ENCODE measurements at regions not wholly inside any gene's neighbourhood (a gene's known extent, or its start where the extent isn't known, plus 50 kb on each side); places are given as distances from the start of the nearest gene placed in this dataset.

DNA sequence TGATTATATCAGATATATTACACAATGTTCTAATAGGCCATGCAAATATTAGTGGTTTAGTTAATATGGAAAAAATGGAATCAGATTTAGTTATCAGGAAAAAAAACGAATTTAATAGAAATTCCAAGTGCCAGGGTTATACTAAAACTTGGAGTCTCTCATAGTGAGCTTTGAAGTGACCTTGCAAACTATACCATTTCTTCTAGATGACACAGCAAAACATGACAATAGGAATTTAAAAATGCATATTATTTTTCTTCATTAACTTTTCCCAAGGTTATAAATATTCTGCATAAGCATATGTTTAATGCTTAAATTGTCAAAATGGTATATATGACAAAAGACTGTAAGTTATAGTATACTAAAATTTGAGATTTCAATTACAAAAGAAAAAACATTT lies 250.1 kb upstream of the DCN start:
- no peak for DNase-seq (ENCODE audit: extremely low read depth in 1 of 2, low read depth in 1 of 2)

DNA sequence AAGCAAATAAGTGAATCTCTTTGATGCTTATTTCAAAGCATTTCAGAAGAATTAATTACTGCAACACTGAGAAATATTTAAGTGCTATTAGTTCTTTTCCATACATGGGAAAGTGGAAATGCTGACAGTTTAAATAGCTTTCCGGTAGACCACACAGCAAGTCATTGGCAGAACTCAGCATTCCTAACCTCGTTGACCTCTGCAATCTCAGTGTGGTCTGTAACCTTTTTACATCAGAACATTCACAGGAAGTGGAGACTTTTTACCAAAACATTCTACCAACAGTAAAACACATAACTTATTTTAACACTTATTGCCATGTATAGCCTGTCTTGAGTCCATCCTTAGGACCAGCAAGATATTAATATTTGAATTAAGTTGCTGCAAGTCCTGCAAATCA lies 249.5 kb upstream of the DCN start:
- DNase-seq (ENCODE audit: extremely low read depth in 1 of 2, low read depth in 1 of 2) = no peak

DNA sequence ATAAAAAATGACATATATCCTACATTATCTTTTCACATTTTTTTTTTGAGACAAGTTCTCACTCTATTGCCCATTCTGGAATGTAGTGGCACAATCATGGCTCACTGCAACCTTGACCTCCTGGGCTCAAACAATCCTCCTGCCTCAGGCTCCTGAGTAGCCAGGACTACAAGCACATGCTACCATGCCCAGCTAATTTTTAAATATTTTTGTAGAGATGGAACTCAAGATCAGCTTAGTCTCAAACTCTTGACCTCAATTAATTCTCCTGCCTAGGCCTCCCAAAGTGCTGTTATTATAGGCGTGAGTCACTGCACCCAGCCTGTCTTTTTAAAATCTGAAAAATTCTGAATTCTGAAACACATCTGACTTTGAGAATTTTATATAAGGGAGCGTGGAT lies 241.9 kb upstream of the DCN start:
- no peak for DNase-seq (ENCODE audit: extremely low read depth in 1 of 2, low read depth in 1 of 2)

DNA sequence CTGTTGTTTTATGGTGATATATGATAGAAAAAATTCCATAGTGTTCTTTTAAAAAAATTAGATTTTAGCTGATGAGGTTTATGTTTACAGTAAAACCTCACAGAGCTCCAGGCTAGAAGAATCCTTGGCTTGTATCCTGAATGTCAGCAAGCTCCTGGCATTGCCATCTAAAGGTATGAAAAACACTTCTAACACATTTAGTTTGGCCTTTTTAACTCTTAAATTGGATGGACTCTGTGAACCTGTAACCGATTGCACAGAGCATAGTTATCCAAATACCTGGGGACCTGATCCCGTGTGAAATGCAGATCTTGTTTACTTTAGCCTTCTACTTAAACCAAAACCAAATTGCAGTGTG lies 241.1 kb upstream of the DCN start:
- no peak for DNase-seq (ENCODE audit: extremely low read depth in 1 of 2, low read depth in 1 of 2)

DNA sequence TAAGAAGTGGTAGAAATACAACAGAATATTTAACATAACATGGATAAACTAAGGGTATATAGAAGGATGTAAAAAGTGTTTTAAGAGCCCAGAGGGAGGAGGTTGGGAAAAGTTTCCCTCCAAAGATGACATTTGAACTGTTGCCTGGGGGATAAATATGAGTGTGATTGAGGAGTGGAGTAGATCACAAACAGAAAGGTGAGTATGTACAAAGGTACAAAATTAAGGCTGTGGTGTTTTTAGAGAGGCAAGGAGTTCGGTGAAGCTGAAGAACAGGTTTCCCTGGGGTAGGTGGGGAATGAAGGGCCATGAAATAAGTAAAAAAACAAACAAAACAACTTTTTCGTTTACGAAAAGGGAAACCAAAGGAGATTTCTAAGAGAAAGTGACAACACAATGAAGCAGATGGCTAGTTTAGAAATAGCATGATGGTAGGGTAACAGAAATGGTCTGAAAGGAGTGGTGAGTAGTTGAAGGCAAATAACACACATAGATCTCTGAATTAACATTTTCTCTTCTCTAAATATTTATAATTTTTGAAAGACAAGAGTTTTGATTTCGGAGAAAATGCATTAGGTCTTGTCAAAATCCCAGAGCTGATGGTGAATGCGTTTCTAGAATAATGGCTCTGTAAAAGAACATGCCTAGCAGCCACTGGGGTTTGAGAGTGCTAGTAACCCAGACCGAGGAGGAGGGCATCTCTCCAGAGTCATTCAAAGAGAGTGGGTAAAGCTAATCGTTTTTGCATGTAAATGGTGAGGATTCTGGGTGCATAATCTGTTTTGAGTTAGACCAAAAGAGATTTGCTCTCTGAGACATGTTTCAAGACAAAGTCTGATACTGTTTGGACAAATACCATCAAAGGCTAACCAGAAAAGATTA lies 240.4 kb upstream of the DCN start:
- no peak for DNase-seq (ENCODE audit: extremely low read depth in 1 of 2, low read depth in 1 of 2)

DNA sequence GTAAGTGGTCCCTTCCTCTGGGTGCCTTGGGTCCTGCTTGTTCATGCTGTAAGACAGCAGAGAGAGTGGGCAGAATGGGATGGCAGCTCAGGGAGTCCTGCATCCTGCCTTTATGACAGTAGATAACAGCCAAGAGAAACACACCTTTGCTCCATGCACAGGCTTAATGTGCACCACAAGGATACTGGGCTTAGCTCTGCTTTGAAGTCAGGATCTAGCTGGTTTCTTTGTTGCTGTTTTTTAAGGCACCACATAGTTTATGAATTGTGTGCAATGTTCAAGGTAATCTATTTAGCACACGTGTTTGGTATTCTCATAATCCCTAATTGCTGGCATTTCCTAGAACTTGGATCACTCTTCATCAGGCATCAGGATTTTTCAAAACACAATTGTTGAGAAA lies 239.5 kb upstream of the DCN start:
- DNase-seq (ENCODE audit: extremely low read depth in 1 of 2, low read depth in 1 of 2) = no peak

DNA sequence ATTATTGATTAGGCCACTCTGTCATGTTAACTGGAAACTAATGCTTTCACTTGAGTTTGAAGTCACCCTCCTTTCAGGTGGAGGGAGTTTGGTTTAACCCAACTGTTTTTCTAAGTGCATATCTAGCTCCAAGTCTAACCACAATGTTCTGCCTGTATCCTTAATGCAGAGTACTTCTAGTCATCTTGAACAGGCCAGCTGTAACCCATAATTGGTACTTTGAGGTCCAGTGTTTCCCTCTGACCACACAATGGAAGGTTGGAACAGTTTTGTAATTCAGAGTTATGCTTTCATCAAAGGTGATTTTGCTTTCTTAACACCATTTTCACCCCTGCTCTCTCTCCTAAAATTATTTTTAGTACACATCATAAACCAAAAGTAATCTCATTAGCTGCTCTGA lies 237.2 kb upstream of the DCN start:
- no peak for DNase-seq (ENCODE audit: extremely low read depth in 1 of 2, low read depth in 1 of 2)

DNA sequence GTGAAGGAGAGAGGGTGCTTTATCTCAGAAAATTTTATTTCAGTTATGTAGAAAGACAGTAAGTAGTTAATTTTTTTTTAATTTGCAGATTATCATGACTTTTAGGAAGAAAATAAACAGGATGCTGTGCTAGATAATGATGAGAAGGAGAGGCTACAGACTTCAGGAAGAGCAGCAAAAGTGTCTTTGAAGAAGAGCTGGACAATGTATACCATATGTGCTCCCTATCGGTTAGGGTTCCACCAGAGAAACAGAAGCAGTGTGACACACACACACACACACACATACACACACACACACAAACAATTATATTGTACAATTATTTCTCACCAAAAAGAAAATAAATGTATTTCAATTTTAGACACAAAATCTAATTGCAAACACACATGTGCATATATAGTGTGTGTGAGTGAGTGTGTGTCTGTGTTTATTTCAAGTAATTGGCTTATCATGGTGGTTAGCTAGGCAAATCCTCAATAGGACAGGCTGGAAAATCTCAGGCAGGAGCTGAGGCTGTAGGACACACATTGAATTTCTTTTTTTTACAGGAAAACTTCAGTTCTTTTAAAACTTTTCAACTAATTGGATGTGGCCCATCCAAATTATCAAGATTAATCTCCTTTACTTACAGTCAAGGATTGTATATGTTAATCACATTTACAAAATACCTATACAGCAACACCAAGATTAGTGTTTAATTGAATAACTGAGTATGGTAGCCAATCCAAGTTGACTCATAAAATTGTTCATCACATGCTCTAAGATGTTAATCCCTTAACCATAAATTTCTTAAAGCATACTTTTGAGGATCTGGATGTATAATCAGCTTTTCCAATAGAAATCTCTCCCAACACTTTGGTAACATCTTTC lies 235.8 kb upstream of the DCN start:
- no peak for DNase-seq (ENCODE audit: extremely low read depth in 1 of 2, low read depth in 1 of 2)

DNA sequence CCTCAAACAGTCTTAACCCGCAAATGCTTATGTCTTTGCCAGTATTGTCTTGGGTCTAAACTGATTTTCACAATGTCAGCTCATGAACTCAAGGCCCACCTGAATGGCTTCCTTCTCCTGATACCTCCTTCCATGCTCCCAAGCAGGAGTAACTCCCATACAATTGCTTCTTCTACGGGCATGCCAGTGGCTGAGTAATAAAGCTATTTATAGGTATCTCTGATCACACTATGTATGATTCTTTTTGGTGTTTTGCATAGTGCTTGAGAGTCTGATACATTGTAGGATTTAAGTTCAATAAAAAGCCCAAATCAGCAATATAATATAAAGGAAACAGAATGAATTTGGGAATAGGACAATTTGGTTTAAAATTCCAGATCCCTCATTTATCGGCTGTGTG lies 235.0 kb upstream of the DCN start:
- no peak for DNase-seq (ENCODE audit: extremely low read depth in 1 of 2, low read depth in 1 of 2)

DNA sequence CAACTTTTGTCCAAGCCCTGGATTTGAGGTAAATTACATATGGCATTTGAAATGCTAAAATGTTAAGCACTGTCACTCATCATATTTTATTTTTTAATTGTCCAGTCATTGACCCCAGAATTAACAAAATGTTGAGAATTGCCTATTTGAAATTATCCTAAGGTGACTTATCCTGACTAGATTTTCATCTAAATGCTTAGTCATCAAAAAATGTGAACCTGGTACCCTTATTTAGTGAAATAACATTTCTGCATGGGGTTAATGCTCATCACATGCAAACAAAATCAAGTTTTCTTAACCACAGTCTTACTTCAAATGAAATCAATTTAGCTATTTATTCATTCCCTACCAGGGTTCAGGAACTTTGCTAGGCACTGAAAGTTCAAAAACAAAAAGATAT lies 232.0 kb upstream of the DCN start:
- no peak for DNase-seq (ENCODE audit: extremely low read depth in 1 of 2, low read depth in 1 of 2)

DNA sequence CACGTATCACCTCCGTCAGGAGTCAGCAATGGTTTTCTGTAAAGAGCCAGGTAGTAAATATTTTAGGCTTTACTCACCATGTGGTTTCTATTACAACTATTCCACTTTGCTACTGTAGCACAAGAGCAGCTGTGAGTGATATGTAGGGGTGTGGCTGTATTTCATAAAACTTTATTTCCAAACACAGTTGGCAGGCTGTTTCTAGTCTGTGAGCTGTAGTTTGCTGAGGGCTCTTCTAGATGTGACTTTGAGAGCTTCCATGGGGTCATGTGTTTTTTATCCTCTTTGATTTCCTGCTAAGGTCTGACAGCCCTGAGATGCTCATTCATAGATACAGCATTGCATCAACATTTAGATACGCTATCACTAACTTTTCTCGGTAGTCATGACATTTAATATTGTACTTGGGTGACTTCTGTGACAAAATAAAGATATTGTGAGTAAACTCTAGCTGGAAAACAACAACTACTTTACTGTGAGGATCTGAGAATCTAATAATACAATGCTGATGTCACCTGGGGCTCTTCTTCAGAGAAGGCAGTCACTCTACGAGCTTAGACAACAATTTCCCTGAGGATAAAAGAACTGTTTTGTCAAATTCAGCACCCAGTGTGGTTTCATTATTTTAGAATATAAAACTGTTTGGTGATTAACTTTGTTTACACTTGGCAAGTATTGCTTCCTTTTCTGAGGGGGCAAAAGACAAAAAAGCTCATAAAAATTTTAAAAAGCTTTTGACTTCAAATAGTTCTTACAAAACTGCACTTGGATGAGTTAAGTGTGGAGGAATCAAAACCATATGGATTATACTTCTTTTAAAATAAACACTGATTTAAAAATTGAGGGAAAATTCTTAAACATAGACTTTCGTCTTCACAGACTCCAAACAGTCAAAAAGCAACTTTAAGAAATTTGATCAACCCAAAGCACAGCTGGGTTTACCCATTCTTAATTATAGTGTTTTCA lies 231.2 kb upstream of the DCN start:
- no peak for DNase-seq (ENCODE audit: extremely low read depth in 1 of 2, low read depth in 1 of 2)

DNA sequence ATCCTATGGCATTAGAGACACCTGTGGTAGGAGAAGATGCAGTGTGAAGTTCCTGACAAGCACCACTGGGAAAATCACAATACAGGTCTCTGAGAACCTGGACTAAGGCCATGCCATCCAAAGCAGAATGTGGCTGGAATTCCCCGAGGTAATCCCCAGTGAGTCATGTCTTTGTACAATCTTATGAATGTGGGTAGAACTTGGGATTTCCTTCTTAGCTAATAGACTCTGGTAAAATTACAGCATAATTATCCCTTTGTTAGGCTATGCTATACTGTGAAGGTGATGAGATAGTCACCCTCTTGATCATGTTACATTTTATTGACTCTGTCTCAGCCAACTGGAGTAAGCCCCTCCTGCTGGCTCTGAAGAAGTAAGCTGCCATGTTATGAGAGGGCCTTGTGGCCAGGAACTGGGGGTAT lies 224.3 kb upstream of the DCN start:
- DNase-seq (ENCODE audit: extremely low read depth in 1 of 2, low read depth in 1 of 2) = no peak

DNA sequence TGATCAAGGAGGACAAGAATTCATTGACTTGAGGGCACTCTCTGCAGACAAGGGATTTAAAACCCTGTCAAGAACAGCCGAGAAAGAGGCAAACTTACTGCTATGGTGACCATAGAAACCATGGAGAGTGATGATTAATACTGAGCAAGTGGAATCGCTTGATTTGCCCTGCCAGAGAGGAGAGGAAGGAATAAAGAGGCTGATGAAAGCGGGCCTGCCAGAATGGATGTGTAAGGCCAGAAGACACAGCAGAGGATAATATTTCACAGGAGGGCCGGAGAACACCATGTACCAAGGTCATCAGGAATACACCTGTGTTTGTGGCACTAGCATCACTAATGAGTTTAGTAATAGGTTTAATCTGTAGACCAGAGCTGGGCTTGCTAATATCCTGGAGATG lies 221.8 kb upstream of the DCN start:
- DNase-seq (ENCODE audit: extremely low read depth in 1 of 2, low read depth in 1 of 2) = no peak

DNA sequence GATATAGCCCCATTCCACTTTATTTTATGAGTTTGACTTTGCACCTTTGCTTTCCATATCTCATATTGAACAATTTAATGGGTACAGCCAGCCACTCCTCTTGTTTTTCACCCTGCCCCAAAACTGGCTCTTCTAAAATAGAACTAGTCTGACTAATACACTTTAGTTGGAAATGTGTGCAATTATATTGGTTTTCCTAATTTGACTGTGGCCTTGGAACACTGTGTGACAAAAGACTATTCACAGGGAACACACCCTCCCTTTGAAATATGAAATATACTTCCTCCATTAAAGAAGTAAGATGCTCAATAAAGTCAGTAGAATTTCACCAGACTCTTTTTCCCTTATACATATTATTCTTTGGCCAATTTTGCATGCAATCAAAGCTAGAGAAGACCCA lies 218.6 kb upstream of the DCN start:
- no peak for DNase-seq (ENCODE audit: extremely low read depth in 1 of 2, low read depth in 1 of 2)

DNA sequence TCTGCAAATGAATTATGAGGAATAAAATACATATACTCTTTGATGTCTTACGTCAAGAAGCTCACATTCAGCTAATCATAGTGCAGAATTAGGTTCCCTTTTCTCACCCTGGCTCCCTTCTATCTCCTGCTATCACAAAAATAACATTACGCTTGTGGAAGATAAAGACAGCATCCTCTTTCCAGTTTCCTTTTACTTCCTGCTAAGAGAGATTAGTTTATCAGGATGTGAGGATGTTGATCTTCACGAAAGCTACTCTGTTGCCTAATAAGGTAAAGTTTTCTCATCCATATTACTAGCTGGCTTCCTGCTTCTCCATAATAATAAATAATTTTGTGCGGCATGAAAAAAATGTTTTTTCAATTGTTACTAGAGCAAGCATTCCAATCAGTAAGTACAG lies 217.7 kb upstream of the DCN start:
- no peak for DNase-seq (ENCODE audit: extremely low read depth in 1 of 2, low read depth in 1 of 2)

DNA sequence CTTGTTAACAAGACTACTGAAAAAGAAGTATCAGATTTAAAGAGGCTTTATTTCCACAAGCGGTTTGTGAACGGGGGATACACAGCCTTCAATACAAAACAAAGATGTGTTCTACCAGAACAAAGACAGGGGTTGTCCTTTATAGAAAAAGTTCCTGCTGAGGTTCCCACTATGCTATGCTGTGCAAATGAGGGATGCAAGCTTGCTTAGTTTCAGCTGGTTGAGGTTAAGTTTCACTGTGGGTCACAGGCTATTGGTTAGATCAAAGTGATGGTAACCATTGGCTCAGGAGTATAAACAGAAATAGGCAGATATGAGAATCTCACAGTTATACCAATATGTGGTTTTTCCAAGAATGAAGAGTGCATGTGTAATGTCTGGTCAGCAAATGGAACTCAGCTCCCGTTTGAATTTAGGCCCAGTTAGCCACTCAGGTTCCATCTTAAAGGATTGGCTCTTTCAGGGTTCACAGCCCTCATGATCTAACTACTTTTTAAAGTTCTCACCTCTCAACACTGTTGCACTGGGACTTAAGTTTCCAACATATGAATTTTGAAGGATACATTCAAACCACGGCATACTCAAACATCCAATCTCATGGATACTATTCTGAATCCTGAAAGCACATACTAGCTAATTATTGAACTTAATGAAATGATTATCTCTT lies 215.4 kb upstream of the DCN start:
- DNase-seq (ENCODE audit: extremely low read depth in 1 of 2, low read depth in 1 of 2) = no peak

DNA sequence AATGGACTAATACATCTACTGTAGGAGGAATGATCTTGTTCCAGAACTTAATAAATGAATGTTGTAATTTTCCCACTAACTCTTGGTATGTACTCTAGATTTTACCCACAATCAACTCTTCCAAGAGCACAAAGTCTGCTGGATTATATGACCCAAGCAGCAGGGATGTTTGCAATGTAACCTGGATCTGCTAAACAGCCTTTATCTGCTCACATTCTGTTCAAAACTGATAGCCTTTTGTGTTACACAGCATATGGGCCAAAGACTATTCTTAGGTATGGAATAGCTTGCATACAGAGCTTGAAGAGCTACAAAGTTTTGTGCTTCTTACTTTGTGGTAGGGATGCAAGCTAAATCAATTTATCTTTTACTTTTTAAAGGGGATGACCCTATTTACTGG lies 213.7 kb upstream of the DCN start:
- DNase-seq (ENCODE audit: extremely low read depth in 1 of 2, low read depth in 1 of 2) = no peak

DNA sequence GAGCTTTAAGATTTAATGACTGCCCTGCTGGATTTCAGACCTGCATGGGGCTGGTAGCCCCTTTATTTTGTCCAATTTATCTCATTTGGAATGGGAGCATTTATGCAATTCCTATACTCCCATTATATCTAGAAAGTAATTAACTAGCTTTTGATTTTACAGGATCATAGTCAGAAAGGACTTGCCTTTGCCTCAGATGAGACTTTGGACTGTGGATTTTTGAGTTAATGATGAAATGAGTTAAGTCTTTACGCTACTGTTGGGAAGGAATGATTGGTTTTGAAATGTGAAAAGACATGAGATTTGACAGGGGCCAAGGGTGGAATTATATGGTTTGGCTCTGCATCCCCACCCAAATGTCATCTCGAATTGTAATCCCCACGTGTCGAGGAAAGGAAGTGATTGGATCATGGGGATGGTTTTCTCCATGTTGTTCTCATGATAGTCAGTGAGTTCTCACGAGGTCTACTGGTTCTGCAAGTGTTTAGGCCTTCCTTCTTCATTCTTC lies 213.1 kb upstream of the DCN start:
- no peak for DNase-seq (ENCODE audit: extremely low read depth in 1 of 2, low read depth in 1 of 2)

DNA sequence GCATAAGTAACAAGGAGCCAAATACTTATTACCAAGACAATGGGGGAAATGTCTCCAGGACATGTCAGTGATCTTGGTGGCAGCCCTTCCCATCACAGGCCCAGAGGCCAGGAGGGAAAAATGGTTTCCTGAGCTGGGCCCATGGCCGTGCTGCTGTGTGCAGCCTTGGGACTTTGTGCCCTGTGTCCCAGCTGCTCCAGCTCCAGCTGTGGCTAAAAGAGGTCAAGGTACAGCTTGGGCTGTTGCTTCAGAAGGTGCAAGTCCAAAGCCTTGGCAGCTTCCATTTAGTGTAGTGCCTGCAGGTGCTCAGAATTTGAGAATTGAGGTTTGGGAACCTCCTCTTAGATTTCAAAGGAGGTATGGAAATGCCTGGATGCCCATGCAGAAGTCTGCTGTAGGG lies 212.3 kb upstream of the DCN start:
- no peak for DNase-seq (ENCODE audit: extremely low read depth in 1 of 2, low read depth in 1 of 2)

DNA sequence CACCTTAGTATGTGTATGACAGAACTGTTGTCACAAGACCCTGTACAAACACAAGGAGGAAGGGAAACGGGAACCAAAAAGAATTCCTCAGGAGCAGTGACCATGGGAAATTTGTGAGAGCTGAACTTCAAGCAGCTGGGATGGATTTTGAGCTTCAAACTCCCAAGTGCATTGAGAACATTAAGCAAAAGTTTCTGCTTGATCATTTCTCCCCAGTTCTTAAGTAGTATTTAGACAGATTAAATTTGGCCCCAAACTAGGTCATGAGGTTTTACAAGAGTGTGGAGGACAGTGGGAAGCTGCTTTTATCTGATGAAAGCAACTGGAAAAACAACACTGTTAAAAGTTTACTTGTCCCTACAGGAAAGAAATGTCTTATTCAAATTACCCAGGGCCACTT lies 206.0 kb upstream of the DCN start:
- no peak for DNase-seq (ENCODE audit: extremely low read depth in 1 of 2, low read depth in 1 of 2)
